ENCODE measurements at regions not wholly inside any gene's neighbourhood (a gene's known extent, or its start where the extent isn't known, plus 50 kb on each side); places are given as distances from the start of the nearest gene placed in this dataset.
"Not testable (repeated sequence)": the region's sequence is repeated elsewhere in the genome, so short reads cannot be mapped to it uniquely, and the experiment has no call there.

DNA sequence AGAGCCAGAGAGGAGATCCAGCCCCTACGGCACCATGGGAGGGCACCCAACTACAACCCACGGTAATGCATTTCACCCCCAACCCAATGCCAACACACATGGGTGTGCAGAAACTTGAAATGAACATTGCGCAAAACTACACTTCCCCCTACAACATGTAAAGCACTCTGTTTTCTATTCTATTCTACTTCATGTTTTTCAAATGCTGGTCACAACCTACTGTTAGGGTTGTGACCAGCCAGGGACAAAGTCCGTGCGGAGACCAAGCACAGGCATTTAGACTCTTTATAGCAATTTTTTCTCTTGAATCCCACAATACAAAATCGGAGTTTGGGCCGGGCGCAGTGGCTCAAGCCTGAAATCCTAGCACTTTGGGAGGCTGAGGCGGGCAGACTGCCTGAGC is 90.6 kb downstream of the MRPL14 start:
- no peak for DNase-seq

DNA sequence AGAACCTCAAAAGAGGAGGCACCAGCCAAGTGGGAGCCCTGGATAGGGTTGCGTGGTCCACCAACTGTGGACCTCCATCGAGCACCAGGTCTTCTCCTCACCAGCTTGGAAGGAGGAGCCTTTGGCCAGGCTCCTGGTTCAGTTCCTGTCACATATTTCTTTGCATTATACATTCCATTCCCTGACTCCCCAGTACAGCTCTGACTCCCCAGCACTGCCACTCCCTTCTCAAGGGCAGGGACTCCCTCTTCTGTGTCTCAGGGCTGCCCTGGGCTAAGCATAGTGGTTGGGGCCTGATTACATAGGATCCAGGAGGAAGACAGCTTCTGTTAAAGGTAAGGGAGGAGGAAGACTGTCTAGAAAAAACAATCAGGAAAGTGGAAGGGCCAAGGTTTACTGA is 91.1 kb downstream of the MRPL14 start:
- DNase-seq, result no peak

DNA sequence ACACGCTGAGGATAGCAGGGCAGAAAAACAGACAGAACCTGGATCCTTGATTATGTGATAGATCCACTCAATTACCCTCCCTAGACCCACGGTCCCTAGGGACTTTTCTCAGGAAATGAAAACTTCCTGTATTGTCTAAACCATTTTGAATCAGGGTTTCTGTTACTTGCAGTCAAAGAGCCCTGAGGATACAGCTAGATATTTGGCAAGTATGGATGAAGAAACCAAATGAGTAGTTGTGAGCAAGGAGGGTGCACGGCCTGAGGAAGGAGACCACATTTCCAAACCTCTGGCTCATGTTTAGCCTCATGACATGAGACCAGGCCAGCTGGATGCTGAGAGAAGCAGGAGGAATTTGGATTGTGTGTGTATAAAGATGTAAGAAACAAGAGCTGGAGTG is 91.6 kb downstream of the MRPL14 start:
- no peak for DNase-seq

DNA sequence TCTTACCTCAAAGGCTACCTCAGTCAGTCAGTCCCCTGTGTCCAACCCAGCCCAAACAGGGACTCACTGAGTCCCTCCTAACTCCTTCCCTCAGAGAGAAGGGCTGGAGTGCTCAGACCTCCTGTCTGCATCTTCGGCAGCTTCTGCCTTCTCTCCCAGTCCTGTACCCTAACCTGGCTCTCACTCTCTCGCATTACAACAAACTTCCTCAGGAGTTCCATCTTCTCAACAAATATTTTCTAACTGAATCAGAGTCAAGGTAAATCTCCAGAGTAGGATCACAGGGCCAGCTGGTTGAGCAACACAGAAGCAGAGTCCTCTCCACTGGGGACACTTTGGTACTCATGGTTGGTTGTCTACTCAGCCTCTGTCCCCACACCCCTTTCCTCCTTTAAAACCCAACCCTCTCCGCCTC is 92.3 kb downstream of the MRPL14 start:
- no peak for DNase-seq

DNA sequence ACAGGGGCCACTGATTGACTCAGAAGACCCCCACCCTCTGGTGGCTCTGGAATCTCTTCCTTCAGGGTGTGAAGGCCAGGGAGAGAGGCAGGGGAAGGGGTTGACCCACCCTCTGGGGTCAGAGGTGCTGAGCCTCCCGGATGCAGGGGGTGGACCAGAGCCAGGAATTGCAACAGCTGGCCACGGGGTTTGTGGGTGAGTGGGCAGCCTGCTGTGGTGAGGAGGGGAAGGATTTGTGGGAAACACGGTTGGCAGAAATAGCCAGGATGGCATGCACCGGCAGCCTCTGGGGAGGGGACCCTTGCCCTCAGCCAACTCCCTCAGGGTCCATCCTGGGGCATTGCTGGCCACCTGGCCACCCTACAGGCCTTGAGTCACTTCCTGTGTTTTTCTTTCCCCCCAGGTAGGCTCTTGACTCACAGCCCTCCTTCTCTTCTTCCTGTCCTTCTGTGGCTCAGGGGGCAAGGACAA is 92.8 kb downstream of the MRPL14 start:
- no peak for DNase-seq

DNA sequence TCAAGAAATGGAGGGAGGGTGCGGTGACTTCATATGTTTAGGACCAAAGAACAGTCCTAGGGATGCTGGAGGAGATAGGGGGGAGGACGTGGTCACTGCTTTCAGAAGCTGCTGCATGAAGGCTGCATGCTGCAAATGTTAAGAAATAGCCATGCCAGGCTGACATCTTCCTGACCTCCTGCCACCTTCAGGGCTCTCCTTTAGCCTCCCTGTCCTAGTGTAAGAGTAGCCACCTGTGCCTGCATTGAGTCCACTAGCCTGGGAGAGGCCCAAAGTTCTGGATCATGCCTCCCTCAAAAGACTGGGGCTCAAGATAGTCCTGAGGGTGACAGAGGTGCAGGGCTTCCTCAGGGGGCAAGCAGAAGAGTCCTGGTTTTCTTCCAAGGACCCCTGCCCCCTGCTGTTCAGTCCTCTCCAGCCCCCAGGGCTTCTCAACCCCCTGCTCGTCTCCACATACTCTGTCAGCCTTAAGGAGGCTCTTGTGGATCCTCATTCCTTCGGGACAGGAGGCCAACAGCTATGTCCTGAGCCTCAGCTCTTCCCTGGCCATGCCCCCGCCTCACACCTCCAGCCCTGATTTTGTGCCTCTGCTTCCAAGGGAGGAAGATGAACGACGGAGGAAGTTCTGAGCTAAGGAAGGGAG is 96.3 kb downstream of the MRPL14 start:
- DNase-seq, result no peak

DNA sequence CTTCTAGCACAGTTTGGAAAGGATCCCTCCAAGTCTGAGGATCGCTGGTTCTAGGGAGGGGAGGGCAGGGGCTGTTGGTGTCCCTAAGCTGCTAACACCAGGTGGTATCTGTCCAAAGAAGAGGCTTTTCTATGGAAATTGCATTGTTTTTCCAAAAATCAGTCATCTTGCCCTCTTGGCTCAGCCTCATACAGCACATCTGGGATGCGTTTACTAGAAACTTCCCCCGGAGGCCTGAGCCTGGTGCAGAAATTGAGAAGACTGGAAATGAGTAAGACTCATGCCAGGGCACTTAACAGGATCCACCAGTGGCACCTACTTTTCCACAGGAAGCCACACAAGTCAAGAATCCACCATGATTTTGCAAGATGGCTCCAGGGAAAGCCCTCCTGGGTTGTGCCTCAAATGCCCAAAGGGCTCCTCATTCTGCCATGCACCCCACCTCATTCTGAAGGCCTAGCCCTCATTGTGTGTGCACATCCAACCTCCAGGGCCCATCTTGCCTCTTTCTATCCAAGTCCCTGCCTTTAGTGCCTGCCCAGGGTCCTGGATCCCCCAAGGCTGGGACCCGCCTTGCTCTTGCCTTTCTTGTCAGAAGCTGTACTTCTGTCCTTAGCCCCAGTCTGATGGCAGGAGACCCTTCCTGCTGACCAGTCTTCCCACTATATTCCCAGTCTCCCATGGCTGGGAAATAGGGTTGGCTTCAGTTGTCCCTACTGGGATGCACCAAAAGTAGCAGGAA is 97.6 kb downstream of the MRPL14 start:
- no peak for DNase-seq

DNA sequence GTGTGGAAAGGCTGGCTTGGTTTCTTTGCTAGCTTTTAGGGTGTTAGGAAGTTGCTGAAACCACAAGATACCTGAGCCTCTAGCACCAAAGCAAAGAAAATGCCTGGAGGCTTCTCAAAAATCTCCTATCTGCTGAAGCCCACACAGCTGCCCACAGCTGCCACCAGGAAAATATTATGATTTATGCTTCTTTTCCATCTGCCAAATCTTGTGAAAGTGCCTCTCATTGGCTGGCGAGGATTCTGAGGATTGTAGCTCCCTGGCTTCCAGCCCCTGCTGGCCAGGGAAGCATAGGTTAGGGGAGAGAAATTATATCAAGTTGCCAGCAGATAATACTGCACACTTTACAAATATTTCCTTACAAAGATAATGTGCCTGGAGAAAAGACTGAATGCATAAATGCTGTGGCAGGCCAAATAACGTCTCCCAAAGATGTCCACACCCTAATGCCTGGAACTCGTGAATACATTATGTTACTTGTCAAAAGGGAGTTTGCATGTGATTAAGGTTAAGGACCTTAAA is 98.4 kb downstream of the MRPL14 start:
- no peak for DNase-seq

DNA sequence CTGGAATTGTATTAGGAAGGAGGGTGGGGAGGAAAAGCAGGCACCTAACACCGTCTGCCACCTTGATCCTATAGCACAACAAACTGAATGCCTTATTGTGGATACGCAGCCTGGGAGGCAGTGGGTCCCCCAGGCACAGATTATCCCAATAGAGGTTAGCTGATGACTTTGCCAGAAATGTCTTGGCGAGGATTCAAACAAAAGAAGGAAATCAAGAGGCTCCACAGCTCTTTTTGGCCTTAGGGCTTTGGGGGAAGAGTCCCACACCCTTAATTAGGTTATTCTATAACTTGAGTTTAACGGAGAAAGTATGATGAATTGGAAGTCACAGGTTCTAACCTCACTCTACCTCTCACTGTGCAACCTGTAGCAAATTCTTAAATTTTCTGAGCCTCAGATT is 102.0 kb downstream of the MRPL14 start:
- DNase-seq, result no peak

DNA sequence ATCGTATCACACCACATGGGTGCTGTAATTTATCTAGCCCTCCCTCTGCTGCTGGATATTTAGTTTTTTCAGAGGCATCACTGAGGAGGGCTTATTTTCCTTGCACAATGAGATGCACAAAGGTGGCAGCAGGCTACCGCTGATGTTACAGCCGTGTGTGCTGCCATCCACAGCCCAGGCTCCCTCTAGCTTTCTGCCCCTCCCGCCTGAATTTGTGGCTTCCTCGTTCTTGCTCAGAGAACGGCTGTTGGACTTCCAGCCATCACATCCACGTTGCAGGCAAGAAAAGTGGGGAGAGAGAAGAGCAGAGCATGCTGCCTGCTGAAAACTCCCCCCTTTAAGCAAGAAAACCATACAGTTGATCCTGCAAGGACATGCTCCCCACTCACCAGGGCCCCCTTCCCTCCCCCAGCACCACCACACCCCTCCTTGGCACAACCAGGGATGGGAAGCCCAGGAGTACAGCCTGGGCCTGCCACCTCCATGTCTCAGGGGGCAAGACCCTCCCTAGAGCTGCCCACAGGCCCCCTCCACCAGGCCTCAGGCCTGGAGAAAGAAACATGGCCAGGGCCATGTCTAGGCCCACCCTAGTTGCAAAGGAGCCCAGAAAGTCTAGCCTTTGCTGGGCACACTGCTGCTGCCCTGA is 102.6 kb downstream of the MRPL14 start:
- no peak for DNase-seq

DNA sequence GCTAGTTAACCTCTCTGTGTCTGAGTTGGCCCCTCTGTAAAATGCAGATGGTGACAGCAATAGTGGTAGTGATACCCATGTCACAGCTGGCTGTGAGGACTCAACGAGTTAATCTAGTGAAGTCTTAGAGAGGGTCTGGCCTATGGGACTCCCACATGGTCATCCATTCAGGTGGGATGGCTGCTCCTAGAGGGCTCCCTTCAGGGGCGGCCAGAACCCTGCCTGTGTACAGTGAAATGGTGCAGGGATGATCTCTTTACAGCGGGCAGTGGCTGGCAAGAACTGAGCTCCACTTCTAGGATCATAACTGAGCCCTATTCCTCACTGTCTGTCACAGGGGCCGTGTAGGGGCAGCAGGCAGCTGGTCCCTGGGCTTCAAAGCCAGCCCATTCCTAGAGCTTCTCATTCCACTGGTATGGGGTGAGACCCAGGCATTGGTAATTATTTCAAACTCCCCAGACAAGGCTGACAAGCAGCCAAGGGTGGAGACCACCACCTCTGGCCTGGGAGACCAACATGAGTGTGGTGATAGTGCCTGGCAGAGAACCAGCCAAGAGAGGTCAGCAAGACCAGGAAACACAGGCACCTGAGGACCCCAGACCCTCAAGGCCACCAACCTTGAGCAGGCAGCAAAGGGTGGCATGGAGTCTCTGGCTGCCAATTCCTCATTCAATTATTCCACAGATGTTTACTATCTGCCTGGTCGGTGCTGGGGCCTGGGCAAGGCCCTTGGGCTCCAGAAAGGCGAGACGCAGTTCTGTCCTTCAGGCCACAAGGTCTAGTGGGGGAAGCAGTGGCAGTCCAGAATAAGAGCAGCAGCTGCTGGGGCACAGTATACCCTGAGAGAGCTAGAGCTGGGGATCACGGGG is 103.4 kb downstream of the MRPL14 start:
- no peak for DNase-seq

DNA sequence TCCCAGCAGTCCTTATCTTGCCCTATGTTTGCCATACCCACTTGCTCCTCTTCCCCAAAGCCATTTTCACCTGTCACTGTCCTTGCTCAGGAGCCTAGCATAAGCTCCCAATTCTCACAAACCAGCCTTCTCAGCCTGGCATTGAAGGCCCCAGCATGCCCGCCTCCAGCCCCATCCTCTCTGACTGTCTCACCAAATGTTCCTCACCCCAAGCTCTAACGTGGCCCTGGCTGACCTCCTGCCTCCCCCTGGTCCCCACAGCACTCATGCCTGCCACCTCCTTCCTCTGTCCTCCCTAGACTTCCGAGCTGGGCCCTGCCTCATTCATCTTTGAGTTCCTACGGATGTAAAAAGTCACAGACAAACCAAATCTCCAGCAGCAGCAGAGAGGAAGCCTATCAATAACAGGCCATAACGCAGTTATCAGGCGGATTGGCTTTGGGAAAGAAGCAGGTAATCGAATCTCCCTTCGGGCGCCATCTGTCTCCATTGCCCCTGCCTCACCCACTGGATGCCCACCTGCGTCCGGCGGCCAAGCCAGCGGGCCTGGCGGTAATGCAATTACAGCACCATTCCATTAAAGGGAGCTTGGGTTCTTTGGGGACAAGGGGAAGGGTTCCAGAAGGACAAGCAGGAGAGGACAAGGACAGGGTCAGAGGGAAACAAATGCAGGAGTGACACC is 104.4 kb downstream of the MRPL14 start:
- no peak for DNase-seq

DNA sequence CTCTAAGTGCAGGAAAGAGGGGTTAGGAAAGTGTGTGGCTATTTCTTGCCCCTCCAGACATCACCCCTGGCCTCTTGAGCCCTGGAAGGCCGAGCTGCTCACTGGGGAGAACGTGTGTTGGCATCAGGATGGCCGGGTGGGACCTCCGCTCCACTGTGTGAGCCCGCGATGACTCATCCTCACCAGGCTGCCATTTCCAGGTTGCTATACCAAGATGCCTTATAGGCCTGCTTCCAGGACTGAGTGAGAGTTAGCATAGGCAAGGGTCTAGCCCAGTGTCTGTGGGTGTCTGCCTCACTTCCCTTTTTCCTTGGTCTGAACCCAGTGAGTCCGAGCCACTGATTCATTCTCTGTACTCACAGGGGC is 105.0 kb downstream of the MRPL14 start:
- no peak for DNase-seq

DNA sequence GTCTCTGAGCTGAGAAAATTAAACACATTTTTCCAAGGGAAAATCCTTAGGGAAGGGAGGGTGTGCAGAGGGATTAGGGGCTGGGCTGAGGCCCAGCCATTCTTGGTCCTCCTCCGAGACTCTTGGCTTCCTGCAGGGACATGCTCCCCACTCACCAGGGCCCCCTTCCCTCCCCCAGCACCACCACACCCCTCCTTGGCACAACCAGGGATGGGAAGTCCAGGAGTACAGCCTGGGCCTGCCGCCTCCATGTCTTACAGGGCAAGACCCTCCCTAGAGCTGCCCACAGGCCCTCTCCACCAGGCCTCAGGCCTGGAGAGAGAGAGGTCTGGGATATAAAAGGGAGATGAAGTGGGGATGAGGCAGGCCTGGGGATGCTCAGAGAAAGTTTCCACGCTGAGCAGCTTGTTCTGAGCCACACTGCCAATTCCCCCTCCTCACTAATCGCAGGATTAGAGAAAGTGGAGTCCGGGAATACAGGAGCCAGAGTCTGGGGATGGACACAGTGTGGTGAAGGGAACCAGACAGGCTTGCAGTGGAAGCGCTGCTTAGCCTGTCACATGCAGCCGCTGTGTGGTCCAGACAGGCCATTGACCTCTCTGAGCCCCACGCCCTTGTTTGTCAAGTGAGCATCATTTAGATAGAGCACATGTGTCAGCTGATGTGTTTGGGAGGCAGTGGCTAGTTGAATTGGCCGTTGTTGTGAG is 105.5 kb downstream of the MRPL14 start:
- no peak for DNase-seq

DNA sequence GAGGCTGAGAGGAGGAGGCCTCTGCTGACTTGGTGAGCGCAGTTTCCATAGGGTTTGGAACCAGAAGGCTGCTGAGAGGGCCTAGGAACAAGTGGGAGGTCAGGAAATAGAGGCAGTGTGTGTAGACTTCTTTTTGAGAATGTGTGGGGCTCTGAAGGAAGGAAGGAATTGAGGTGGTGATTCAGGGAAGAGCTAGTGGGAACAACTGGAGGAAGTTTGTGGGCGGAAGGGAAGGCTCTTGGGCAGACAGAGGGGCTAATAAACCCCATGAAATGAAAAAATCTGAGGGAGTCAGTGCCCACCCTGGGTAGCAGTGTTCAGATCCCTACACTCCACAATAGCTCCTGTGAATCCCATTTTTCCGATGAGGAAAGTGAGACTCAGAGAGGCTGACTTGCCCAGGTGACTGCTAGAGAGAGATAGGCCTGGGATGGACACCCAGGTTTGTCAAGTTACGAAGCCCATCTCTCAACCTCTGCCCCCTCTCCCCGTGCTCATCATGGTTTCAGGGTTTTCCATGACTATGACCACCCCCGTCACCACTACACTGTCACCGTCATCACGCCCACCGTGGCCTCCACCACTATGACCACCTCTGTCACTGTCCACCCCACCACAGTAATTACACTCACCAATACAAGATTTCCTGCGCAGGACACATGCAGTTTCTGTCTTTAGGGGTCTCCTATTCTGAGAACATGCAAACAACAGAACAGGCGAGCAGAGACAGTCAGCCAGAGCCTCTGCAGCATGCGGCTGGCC is 106.4 kb downstream of the MRPL14 start:
- DNase-seq, result no peak

DNA sequence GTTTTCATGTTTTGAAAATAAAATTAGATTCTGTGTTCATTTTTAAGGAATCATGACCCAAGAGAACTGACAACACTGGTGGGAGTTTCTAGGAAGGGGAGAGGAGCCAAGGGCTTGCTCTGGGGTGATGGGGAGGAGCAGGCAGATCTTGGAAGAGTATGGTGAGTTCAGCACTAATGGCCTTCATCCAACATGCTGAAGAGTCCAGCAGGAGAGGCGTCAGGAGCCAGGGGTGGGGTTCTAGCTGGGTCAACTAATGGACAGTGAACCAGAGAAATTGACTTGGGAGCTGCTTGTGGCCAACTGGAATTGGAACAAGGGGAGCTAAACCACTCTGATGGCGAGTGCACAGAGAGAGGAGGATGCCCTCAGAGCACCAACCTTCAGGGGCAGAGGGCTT is 107.1 kb downstream of the MRPL14 start:
- DNase-seq, result no peak

DNA sequence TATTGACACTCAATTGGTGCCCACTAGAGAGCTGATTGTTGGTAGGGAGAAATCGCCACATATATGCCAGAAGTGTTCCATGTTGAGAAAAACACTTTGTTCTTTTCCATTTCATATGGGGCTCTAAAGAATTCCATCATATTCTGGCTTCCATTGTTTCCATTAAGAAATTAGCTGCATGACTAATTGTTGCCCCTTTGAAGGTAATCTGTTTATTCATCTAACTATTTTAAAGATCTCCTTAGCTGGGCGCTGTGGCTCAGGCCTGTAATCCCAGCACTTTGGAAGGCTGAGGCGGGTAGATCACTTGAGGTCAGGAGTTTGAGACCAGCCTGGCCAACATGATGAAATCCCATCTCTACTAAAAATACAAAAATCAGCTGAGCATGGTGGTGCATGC is 109.9 kb downstream of the MRPL14 start:
- DNase-seq, result not testable (repeated sequence)

DNA sequence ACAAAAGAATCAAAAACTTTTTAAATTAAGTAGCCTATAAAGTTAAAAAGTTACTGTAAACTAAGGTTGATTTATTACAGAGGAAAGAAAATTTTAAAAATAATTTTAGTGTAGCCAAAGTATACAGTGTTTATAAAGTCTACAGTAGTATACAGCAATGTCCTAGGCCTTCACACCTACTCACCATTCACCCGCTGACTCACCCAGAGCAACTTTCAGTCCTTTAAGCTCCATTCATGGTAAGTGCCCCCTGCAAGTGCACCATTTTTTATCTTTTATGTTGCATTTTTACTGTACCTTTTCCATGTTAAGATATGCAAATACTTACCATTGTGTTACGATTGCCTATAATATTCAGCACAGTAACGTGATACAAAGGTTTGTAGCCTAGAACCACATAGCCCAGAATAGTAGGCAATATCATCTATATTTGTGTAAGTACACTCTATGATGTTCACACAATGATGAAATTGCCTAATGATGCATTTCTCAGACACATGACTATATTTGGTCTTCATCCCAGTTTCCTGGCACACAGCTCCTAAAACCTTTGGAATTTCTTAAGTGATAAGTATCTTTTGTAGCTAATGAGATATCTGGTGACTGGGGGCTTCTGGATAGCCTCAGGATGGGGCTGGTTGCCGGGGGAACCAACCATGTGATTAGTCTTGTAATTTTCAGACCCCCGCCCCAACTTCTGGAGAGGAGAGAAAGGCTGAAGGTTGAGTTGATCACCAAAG is 111.0 kb downstream of the MRPL14 start:
- DNase-seq, result no peak

DNA sequence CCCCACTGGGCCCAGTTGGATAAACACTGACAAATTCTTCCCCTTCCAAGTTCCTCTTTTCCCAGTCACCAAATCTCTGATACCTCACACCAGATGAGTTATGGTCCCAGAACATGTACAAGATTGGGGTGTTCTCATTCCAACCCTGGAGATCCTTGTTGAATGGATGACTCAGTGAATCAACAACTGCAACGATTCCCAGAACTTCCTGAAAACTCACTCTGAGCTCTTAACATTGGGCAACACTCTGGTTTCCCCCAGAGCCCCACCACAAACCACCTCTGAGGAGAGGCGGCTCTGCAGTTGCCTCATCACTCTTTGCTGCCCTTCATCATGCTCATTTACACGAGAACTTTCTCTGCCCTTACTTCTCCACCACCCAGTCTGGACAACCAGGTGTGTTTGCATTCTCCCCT is 115.2 kb downstream of the MRPL14 start:
- DNase-seq, result no peak

DNA sequence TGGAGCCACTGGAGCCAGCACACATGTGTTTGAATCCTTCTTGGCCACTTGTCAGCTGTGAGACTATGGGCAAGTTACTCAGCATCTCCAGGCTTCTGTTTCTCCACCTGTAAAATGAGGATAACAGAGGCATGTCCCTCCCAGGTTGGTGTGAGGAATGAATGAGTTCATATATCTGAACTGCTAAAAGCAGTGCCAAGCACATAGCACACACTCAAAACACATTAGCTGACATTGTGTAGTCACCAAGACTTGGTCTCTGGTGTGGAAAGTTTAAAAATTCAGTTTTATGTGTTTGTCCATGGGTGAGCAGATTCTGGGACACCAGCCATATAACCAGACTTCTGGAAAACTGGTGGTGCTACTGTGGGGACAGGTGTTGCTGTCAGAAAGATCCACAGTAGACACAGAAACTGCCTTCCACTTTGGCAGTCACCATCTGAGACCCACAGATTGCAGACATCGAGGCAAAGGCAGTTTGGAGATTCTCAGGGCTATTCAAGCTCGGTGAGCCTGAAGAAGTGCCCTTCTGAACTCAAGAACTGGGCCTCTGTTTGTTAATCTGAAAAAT is 115.8 kb downstream of the MRPL14 start:
- no peak for DNase-seq

Measured in 8988T (cell line).